Daoy (cell line): ENCODE measurements at regions not wholly inside any gene's neighbourhood (a gene's known extent, or its start where the extent isn't known, plus 50 kb on each side); places are given as distances from the start of the nearest gene placed in this dataset.
"Not testable (repeated sequence)": the region's sequence is repeated elsewhere in the genome, so short reads cannot be mapped to it uniquely, and the experiment has no call there.

Experiments
- DNase-seq: peaks from one replicate; pipeline ENCODE4 v3.0.0-alpha.2; 2015; ENCODE audit warnings: low read depth

GRCh38 chr20:11976966-11977365 is 59.3 kb downstream of the BTBD3 start:
- no peak for DNase-seq

- no peak for DNase-seq
Measured at GRCh38 chr20:11978496-11978895, 60.8 kb downstream of the BTBD3 start.

GRCh38 chr20:11979306-11979990 is 61.8 kb downstream of the BTBD3 start:
- no peak for DNase-seq

GRCh38 chr20:11980263-11980662 is 62.6 kb downstream of the BTBD3 start:
- DNase-seq: no peak

GRCh38 chr20:11981366-11981947 is 63.8 kb downstream of the BTBD3 start:
- DNase-seq: no peak

GRCh38 chr20:11982289-11982954 is 64.7 kb downstream of the BTBD3 start:
- DNase-seq: no peak

- DNase-seq: no peak
Measured at GRCh38 chr20:11982955-11983470, 65.3 kb downstream of the BTBD3 start.

- DNase-seq: no peak
Measured at GRCh38 chr20:11986954-11987353, 69.3 kb downstream of the BTBD3 start.

- DNase-seq: no peak
Measured at GRCh38 chr20:11987526-11987925, 69.8 kb downstream of the BTBD3 start.

GRCh38 chr20:11989018-11989771 is 71.5 kb downstream of the BTBD3 start:
- DNase-seq: no peak

- no peak for DNase-seq
Measured at GRCh38 chr20:11992426-11992825, 74.7 kb downstream of the BTBD3 start.

- no peak for DNase-seq
Measured at GRCh38 chr20:11993886-11994461, 76.3 kb downstream of the BTBD3 start.

- peak; percentile 6 for DNase-seq
Measured at GRCh38 chr20:11995805-11996567, 78.3 kb downstream of the BTBD3 start.

GRCh38 chr20:12004776-12005175 is 87.1 kb downstream of the BTBD3 start:
- not testable (repeated sequence) for DNase-seq

GRCh38 chr20:12012241-12013222 is 94.8 kb downstream of the BTBD3 start:
- DNase-seq: peak; percentile 40

GRCh38 chr20:12014276-12014675 is 96.6 kb downstream of the BTBD3 start:
- DNase-seq: no peak

- DNase-seq: no peak
Measured at GRCh38 chr20:12014736-12015135, 97.0 kb downstream of the BTBD3 start.

- DNase-seq: no peak
Measured at GRCh38 chr20:12016291-12016690, 98.6 kb downstream of the BTBD3 start.

- DNase-seq: no peak
Measured at GRCh38 chr20:12019715-12020114, 102.0 kb downstream of the BTBD3 start.

- no peak for DNase-seq
Measured at GRCh38 chr20:12020846-12021245, 103.2 kb downstream of the BTBD3 start.
